NCI-H748 (cell line): ENCODE measurements at regions not wholly inside any gene's neighbourhood (a gene's known extent, or its start where the extent isn't known, plus 50 kb on each side); places are given as distances from the start of the nearest gene placed in this dataset.
"Not testable (repeated sequence)": the region's sequence is repeated elsewhere in the genome, so short reads cannot be mapped to it uniquely, and the experiment has no call there.

ENCODE experiments used
- DNase-seq: peaks from one replicate; lab custom pipeline; 2025; ENCODE audit not compliant: unreplicated experiment; lab: John Stamatoyannopoulos, UW

DNA sequence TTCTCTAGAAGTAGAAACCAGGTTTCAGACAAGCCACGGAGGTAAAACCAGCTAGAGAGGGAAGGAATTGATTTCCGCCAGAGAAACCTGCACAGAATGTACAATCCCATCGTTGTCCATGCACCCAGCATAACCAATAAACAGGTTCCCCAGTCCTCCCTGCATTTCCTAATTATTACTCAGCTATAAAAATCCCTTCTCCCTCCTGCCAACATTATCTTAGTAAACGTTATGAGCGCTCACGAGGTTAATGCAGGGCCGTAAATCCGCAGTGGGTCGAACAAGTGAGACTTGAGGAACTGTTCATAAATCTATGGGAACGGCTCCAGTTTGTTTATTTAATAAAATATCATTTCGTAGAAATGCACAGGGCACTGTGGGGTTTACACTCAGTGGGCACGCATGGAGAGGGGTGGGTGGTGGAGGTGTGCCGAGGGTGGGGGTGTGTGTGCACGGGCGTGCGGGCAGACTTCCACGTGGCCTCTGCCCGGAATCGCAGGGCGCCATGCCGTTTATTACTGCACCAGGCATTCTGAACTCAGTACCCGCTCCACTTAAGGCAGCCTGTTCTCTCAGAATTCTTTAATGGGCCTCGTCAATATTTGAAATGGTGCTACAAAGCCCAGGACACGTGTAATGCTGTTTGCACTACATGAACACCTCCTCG lies 257.3 kb downstream of the MIAT start:
- DNase-seq: no peak

GRCh38 chr22:26916236-26916635 lies 258.8 kb downstream of the MIAT start:
- no peak for DNase-seq

GRCh38 chr22:26918226-26918625 lies 260.8 kb downstream of the MIAT start:
- no peak for DNase-seq

GRCh38 chr22:26921726-26922125 lies 264.3 kb downstream of the MIAT start:
- DNase-seq: peak; percentile 33

DNA sequence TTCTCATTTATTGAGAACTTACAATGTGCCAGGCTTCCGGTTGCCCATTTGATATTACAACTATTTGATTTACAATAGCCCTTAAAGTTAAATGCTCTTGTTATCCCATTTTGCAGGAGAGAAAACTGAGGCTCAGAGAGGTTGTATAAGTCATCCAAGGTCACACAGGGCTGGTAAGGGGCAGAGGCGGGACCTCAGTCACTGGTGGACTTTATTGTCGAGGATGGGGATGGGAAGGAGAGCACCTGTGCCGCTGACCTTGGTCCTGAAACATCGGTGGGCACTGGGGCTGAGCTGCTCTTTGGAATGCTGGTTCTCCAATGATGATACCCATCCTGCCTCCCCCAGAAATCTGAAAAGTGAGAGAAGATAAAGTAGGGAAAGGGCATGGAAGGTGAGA lies 265.4 kb downstream of the MIAT start:
- DNase-seq: no peak

DNA sequence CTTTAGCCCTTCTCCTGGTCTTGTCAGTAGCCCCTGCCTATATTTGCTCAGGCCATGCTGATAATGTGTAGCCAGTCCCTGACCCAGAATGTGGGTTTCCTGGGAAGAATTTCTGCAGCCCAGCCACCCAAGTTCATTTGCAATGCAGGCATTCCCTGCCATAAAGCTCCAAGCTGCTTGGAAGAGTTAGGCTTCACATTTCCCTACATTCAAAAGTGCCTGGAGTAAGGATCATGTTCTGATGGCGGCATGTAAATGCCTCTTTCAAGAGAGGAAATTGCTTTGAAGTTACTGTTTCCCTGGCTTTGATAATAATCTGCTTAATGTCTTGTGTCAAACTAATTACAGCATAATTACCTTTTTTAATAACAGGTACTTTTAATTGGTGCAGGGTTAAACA lies 266.1 kb downstream of the MIAT start:
- no peak for DNase-seq

- DNase-seq: no peak
These were observed 270.4 kb downstream of the MIAT start for GRCh38 chr22:26927821-26928220.

DNA sequence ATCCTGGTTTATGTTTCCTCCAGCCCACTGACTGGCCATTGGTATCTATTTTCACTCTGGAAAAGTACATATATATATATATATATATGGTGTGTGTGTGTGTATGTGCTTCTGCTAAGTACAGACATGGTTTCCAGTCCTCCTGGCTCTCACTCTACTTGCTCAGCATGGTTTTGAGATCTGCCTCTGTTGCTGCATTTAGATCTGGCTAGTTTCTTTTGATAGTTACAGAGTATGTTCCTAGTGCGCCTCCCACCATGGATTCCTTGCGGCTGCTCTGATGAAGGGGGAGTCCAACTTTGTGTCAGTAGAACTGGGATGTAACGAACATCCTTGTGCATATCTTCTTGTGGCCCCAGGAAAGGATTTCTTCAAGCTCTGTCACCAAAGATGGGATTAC lies 274.1 kb downstream of the MIAT start:
- no peak for DNase-seq

GRCh38 chr22:26933105-26933590 lies 275.8 kb downstream of the MIAT start:
- no peak for DNase-seq

GRCh38 chr22:26937213-26937612 lies 279.8 kb downstream of the MIAT start:
- DNase-seq: no peak

DNA sequence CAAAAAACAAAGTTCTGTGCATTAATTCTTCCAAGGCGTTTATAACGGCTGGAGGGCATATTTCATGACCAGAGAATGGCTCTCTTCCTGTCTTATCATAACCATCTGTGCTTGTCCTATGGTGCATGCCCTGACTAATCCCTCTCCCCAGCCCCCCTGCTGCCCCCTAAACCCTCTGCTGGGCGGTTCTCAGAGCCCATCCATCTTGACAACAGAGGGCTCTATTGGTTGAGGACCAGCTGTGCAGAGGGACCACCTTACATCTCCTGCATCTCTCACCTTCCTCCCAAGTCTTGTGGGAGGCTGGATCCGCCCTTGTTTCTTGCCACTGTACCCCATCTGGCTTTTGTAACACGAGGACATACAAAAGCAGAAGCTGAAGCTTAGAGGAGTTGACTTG lies 282.1 kb downstream of the MIAT start:
- DNase-seq: no peak

GRCh38 chr22:26941896-26942636 lies 284.7 kb downstream of the MIAT start:
- DNase-seq: no peak

- DNase-seq: no peak
These were observed 285.2 kb downstream of the MIAT start for GRCh38 chr22:26942637-26942957.

DNA sequence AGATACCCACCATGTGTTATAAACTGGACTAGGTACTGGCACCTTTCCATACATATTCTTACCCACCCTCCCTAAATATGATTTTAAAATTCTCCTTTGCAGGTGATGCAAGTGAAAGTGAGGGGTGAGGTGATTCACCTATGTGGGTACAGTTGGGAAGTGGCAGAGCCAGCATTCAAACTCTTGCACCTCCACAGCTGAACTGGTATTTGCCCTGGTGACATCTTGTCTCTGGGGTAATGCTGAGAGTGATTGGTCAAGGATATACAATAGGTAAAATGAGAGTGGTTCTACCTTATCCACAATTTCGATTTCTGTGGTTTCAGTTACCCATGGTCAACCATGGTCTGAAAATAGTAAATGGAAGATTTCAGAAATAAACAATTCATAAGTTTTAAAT lies 288.2 kb downstream of the MIAT start:
- DNase-seq: no peak

GRCh38 chr22:26949193-26949592 lies 291.8 kb downstream of the MIAT start:
- no peak for DNase-seq

DNA sequence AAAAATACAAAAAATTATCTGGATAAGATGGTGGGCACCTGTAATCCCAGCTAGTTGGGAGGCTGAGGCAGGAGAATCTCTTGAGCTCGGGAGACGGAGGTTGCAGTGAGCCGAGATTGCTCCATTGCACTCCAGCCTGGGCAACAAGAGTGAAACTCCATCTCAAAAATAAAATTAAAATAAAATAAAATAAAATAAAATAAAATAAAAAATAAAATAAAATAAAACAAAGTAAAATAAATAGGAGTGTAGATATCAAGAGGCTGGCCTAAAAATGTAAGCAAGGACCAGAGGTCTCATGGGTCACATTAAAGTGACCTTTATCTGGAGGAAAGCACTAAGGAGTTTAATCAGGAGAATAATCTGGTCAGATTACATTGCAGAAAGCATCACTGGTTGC lies 293.8 kb downstream of the MIAT start:
- not testable (repeated sequence) for DNase-seq

DNA sequence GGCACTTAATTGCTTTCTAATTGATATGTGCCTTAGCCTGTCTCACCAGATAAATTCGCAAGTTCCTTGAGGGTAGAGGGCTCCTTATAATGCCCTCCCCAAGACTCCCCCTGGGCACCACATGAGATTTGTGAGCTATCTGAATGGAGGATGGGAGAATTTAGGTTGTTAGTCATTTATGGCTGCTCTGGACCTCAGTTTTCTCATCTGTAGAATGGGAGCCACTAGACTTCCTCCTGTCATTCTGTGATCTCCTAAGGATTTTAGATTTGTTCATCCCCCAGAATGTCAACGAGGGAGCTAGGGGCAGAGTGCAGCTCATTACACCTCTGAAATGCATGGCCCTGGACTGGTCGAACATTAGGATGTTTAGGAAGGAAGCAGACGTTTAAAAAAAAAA lies 294.6 kb downstream of the MIAT start:
- DNase-seq: no peak

- peak; percentile 89 for DNase-seq
These were observed 295.1 kb downstream of the MIAT start for GRCh38 chr22:26952451-26953011.

- DNase-seq: peak; percentile 79
These were observed 295.9 kb downstream of the MIAT start for GRCh38 chr22:26953012-26953883.

DNA sequence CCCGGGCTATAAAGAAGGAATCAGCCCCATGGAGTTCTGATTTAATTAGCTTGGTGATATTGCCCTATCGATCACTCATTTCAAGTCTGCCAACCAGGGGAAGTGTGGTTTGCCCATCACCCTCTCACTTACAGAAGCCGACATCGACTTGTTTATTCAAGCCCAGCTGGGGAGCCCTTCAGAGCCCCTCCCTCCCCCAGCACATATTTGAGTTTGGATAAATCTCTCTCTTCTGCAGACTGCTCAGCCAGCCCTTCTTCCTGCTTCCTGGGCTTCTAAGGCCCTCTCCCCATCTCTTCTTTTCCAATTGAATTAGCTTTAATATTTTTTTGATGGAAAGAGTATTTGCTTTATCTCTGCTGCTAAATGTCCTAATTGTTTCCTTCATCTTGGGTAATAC lies 299.0 kb downstream of the MIAT start:
- DNase-seq: peak; percentile 28

DNA sequence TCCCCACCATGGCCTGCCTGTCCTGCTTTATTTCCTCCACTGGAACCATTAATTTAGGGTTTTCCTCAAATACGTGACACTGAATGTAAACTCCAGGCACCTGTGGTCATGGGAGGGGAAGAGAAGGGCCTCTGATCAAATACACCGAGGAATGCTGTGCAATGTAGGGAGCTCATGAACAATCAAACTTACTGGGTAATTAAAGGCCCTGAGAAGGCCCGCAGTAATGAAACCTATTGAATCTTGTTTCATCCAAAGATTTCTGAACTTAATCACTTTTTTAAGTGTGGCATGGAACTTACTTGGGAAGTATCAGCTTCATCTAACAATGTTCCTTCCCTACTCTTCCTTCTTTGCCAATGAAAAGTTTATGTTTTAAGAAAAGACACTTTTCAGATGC lies 299.8 kb downstream of the MIAT start:
- no peak for DNase-seq

- DNase-seq: no peak
These were observed 300.5 kb downstream of the MIAT start for GRCh38 chr22:26957897-26958296.
